GM12878 (cell line): ENCODE measurements at regions not wholly inside any gene's neighbourhood (a gene's known extent, or its start where the extent isn't known, plus 50 kb on each side); places are given as distances from the start of the nearest gene placed in this dataset.

Experiments used
- ATAC-seq: fragments of 200-7000 bp; cut with Tn5 transposase; 3 replicates; pipeline ENCODE4 v1.9.1; 2020; ENCODE audit warnings: mild to moderate bottlenecking, moderate library complexity
- BruUV-seq: library from RNA; stranded (reverse); fragments of 400-500 nt; replicated peaks from 2 replicates; lab custom pipeline; 2021; lab: Mats Ljungman, UMichigan
- CTCF ChIA-PET: fragments of 300-600 bp; sonication (Branson Sonifier 250); formaldehyde crosslinking; extraction: SDS; loops from one replicate; lab custom pipeline; 2021; ENCODE audit warnings: inconsistent platforms; lab: Yijun Ruan, JAX
- POLR2A ChIA-PET: fragments of 350-600 bp; formaldehyde crosslinking; extraction: SDS; loops from one replicate; lab custom pipeline; 2021; ENCODE audit warnings: inconsistent platforms; lab: Charles Lee
- RAD21 ChIA-PET: fragments of 300-600 bp; sonication (Branson Sonifier 250); formaldehyde crosslinking; loops from one replicate; lab custom pipeline; 2023; ENCODE audit warnings: antibody characterized with exemption; ENCODE audit not compliant: unreplicated experiment; lab: Charles Lee
- SMC1A ChIA-PET: fragments of 300-600 bp; sonication (Branson Sonifier 250); formaldehyde crosslinking; loops from one replicate; lab custom pipeline; 2023; ENCODE audit not compliant: unreplicated experiment, uncharacterized antibody; lab: Charles Lee
- DNase-seq: peaks from one replicate; pipeline ENCODE4 v3.0.0-alpha.2; 2011; ENCODE audit warnings: low read depth, low spot score
- FAIRE-seq: peaks from 3 replicates; lab custom pipeline; 2011; peaks lifted over from hg19 to GRCh38; lab: Jason Lieb, UNC
- H2AFZ ChIP-seq: 2 replicates; pipeline ENCODE4 v1.6.0; 2011; ENCODE audit warnings: low read depth, low read length, control low read depth; ENCODE audit not compliant: control insufficient read depth
- H3K27ac ChIP-seq: 2 replicates; pipeline ENCODE4 v1.5.1; 2011; ENCODE audit warnings: control low read depth; ENCODE audit not compliant: control insufficient read depth, insufficient read depth
- H3K27me3 ChIP-seq, 2 experiments: replicated peaks in 1 of 2; 2 replicates each; pipeline versions ENCODE4 v1.6.0 to v1.6.1; 2011; ENCODE audit warnings: low read length in 1 of 2; ENCODE audit not compliant: control insufficient read depth in 2 of 2, insufficient read depth in 2 of 2
- H3K36me3 ChIP-seq, 2 experiments: 2 replicates each; pipeline ENCODE4 v1.5.1; 2011; ENCODE audit warnings: low read length in 1 of 2; ENCODE audit not compliant: control insufficient read depth in 2 of 2, insufficient read depth in 2 of 2
- H3K4me1 ChIP-seq: 2 replicates; pipeline ENCODE4 v1.6.1; 2011; ENCODE audit warnings: mild to moderate bottlenecking, low read length, moderate library complexity, mixed read lengths; ENCODE audit not compliant: control insufficient read depth, insufficient read depth
- H3K4me2 ChIP-seq: 2 replicates; pipeline ENCODE4 v1.6.0; 2011; ENCODE audit warnings: control low read depth; ENCODE audit not compliant: control insufficient read depth, insufficient read depth
- H3K4me3 ChIP-seq: fragments of 200-600 bp; sonication (generic); 2 replicates; pipeline ENCODE4 v1.5.1; 2016
- H3K79me2 ChIP-seq: 2 replicates; pipeline ENCODE4 v1.6.0; 2011; ENCODE audit warnings: low read length; ENCODE audit not compliant: control insufficient read depth, insufficient read depth
- H3K9ac ChIP-seq: 2 replicates; pipeline ENCODE4 v1.8.0; 2011; ENCODE audit warnings: low read length, control low read depth, mixed read lengths; ENCODE audit not compliant: control insufficient read depth, insufficient read depth
- H3K9me3 ChIP-seq: replicated peaks from 3 replicates; pipeline ENCODE4 v1.5.1; 2011; ENCODE audit warnings: mild to moderate bottlenecking, low read length; ENCODE audit not compliant: control insufficient read depth, insufficient read depth
- H4K20me1 ChIP-seq: 2 replicates; pipeline ENCODE4 v1.6.0; 2011; ENCODE audit not compliant: control insufficient read depth, insufficient read depth
- CHD2 ChIP-seq: IDR thresholded peaks from 2 replicates; pipeline ENCODE4 v1.6.1; 2011; ENCODE audit warnings: low read depth, low read length, improper control_type of control experiment, borderline replicate concordance
- MEF2A ChIP-seq: IDR thresholded peaks from 2 replicates; pipeline ENCODE4 v1.6.1; 2011; ENCODE audit warnings: low read depth, mild to moderate bottlenecking, low read length, moderate library complexity; ENCODE audit not compliant: insufficient read depth
- TBL1XR1 ChIP-seq: IDR thresholded peaks from 2 replicates; pipeline ENCODE4 v1.6.1; 2012; ENCODE audit warnings: low read depth, low read length, improper control_type of control experiment
- USF1 ChIP-seq: IDR thresholded peaks from 2 replicates; pipeline ENCODE4 v1.6.1; 2011; ENCODE audit warnings: borderline replicate concordance, low read depth, mild to moderate bottlenecking, moderate library complexity, mixed read lengths, low read length; ENCODE audit not compliant: insufficient read depth; ENCODE audit errors: extremely low read length
- WGBS: methylation state at CpG from one replicate; pipeline ENCODE4 v1.1.6; 2016; ENCODE audit warnings: low lambda C conversion rate; ENCODE audit not compliant: insufficient replicate concordance, insufficient coverage; ENCODE audit errors: missing lambda C conversion rate; 5-methylcytosine and 5-hydroxymethylcytosine counted together
- in situ Hi-C: fragments of 300-500 bp; cut with MboI; formaldehyde crosslinking; loops from 9 replicates; pipeline ENCODE4 v1.14.3; 2018; ENCODE audit warnings: mixed read lengths
- intact Hi-C: fragments of 100-400 bp; cut with micrococcal nuclease; formaldehyde crosslinking; loops from one replicate; pipeline ENCODE4 v1.14.2; 2022; ENCODE audit not compliant: unreplicated experiment
- TF ChIP-seq, protein P1 (sequence below): IDR thresholded peaks from 2 replicates; pipeline ENCODE4 v1.6.1; 2012; ENCODE audit warnings: improper control_type of control experiment, low read depth, low read length; ENCODE audit not compliant: insufficient replicate concordance
- TF ChIP-seq, protein P2 (sequence below): fragments of 450-650 bp; formaldehyde crosslinking; IDR thresholded peaks from 2 replicates; pipeline ENCODE4 v1.4.0; 2022; ENCODE audit warnings: mild to moderate bottlenecking, moderate library complexity

DNA sequence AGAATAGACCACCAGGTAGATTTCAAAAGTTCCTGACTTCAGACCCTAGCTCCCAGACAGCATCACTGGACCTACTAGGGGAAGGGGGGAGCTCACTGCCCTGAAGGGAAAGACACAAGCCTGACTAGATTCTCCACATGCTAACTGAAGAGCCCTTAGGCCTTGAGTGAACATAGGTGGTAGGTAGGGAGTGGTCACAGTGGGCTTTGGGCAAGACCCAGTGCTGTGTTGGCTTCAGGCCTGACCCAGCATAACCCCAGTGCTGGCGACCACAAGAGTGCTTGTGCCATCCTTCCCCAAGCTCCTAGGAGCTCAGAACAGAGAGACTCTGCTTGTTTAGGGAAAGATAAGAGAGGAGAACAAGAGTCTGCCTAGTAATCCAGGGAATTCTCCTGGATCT is 51.1 kb upstream of the ACADM start:
- intact Hi-C loops, result loop anchor here (5.0 kb wide), 1 partner anchor 139 kb away; no protein-coding TSS in a partner anchor
- H4K20me1 ChIP-seq, result no peaks in the 10 kb centered on the region
- H3K9ac ChIP-seq, result no peak overlapping the region
- ChIA-PET RAD21 (no interaction called here), CTCF (no interaction called here), SMC1A (no interaction called here), POLR2A (no interaction called here)
- H3K4me1 ChIP-seq, result no peaks in the 10 kb centered on the region
- no peak overlapping the region for H3K4me2 ChIP-seq
- no peaks in the 10 kb centered on the region for H3K27me3 ChIP-seq
- no TSS peak for BruUV-seq
- in situ Hi-C loops, result no loop called here
- no peak for ATAC-seq
- H3K79me2 ChIP-seq, result no peaks in the 10 kb centered on the region
- no peaks in the 10 kb centered on the region for H3K36me3 ChIP-seq
- no peak overlapping the region for H2AFZ ChIP-seq
- DNase-seq, result no peak
- no peak overlapping the region for H3K4me3 ChIP-seq
- H3K27ac ChIP-seq, result no peak overlapping the region
- no peak for FAIRE-seq
- no peaks in the 10 kb centered on the region for H3K9me3 ChIP-seq
- TF ChIP-seq MEF2A, result no peak
- TF ChIP-seq USF1, result no peak
- TF ChIP-seq CHD2, result no peak
- no peak for TF ChIP-seq TBL1XR1
- TF ChIP-seq, all 136 proteins: peak for 0
- WGBS, result 25% methylated on average over 1 of the region's 1 CpG

- H3K9me3 ChIP-seq, result no peaks in the 10 kb centered on the region
- RAD21 ChIA-PET, result no interaction called here
- TF ChIP-seq, protein P1, sequence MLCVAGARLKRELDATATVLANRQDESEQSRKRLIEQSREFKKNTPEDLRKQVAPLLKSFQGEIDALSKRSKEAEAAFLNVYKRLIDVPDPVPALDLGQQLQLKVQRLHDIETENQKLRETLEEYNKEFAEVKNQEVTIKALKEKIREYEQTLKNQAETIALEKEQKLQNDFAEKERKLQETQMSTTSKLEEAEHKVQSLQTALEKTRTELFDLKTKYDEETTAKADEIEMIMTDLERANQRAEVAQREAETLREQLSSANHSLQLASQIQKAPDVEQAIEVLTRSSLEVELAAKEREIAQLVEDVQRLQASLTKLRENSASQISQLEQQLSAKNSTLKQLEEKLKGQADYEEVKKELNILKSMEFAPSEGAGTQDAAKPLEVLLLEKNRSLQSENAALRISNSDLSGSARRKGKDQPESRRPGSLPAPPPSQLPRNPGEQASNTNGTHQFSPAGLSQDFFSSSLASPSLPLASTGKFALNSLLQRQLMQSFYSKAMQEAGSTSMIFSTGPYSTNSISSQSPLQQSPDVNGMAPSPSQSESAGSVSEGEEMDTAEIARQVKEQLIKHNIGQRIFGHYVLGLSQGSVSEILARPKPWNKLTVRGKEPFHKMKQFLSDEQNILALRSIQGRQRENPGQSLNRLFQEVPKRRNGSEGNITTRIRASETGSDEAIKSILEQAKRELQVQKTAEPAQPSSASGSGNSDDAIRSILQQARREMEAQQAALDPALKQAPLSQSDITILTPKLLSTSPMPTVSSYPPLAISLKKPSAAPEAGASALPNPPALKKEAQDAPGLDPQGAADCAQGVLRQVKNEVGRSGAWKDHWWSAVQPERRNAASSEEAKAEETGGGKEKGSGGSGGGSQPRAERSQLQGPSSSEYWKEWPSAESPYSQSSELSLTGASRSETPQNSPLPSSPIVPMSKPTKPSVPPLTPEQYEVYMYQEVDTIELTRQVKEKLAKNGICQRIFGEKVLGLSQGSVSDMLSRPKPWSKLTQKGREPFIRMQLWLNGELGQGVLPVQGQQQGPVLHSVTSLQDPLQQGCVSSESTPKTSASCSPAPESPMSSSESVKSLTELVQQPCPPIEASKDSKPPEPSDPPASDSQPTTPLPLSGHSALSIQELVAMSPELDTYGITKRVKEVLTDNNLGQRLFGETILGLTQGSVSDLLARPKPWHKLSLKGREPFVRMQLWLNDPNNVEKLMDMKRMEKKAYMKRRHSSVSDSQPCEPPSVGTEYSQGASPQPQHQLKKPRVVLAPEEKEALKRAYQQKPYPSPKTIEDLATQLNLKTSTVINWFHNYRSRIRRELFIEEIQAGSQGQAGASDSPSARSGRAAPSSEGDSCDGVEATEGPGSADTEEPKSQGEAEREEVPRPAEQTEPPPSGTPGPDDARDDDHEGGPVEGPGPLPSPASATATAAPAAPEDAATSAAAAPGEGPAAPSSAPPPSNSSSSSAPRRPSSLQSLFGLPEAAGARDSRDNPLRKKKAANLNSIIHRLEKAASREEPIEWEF, result no peak
- TF ChIP-seq, protein P2, sequence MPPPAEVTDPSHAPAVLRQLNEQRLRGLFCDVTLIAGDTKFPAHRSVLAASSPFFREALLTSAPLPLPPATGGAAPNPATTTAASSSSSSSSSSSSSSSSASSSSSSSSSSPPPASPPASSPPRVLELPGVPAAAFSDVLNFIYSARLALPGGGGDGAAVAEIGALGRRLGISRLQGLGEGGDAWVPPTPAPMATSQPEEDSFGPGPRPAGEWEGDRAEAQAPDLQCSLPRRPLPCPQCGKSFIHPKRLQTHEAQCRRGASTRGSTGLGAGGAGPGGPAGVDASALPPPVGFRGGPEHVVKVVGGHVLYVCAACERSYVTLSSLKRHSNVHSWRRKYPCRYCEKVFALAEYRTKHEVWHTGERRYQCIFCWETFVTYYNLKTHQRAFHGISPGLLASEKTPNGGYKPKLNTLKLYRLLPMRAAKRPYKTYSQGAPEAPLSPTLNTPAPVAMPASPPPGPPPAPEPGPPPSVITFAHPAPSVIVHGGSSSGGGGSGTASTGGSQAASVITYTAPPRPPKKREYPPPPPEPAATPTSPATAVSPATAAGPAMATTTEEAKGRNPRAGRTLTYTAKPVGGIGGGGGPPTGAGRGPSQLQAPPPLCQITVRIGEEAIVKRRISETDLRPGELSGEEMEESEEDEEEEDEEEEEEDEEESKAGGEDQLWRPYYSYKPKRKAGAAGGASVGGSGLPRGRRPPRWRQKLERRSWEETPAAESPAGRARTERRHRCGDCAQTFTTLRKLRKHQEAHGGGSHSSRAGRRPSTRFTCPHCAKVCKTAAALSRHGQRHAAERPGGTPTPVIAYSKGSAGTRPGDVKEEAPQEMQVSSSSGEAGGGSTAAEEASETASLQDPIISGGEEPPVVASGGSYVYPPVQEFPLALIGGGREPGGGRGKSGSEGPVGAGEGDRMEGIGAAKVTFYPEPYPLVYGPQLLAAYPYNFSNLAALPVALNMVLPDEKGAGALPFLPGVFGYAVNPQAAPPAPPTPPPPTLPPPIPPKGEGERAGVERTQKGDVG, result no peak
Measured at GRCh38 chr1:75673885-75674284, 50.6 kb upstream of the ACADM start.

More at GRCh38 chr1:75673885-75674284, 50.6 kb upstream of the ACADM start:
- 38% methylated on average over 1 of the region's 1 CpG for WGBS
- ATAC-seq, result no peak
- H3K4me1 ChIP-seq, result no peaks in the 10 kb centered on the region
- ChIA-PET SMC1A (no interaction called here), POLR2A (no interaction called here), CTCF (no interaction called here)
- no peak for DNase-seq
- H2AFZ ChIP-seq, result no peak overlapping the region
- in situ Hi-C loops, result no loop called here
- intact Hi-C loops, result loop anchor here (5.0 kb wide), 1 partner anchor 138 kb away; no protein-coding TSS in a partner anchor
- FAIRE-seq, result no peak
- no peaks in the 10 kb centered on the region for H4K20me1 ChIP-seq
- no peaks in the 10 kb centered on the region for H3K27me3 ChIP-seq
- no peaks in the 10 kb centered on the region for H3K36me3 ChIP-seq
- H3K9ac ChIP-seq, result no peak overlapping the region
- no peaks in the 10 kb centered on the region for H3K79me2 ChIP-seq
- no peak overlapping the region for H3K4me2 ChIP-seq
- H3K4me3 ChIP-seq, result no peak overlapping the region
- no peak overlapping the region for H3K27ac ChIP-seq
- no TSS peak for BruUV-seq
